ENCODE measurements at regions not wholly inside any gene's neighbourhood (a gene's known extent, or its start where the extent isn't known, plus 50 kb on each side); places are given as distances from the start of the nearest gene placed in this dataset.

DNA sequence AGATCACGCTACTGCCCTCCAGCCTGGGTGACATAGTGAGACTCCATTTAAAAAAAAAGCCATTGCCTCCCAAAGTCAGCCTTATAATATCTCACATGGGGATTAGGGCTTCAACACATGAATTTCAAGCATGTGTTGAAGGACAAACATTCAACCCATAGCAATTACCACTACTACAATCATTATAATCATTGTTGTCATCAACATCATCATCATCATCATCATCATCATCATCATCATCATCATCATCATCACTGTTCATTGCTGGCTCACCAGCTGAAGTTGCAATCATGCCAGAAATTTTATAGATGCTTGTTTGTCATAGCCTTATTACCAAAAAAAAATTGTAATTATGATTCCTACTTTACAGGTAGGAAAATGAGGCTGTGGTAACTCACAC is 762.9 kb downstream of the METTL15 start:
- DNase-seq = no peak

DNA sequence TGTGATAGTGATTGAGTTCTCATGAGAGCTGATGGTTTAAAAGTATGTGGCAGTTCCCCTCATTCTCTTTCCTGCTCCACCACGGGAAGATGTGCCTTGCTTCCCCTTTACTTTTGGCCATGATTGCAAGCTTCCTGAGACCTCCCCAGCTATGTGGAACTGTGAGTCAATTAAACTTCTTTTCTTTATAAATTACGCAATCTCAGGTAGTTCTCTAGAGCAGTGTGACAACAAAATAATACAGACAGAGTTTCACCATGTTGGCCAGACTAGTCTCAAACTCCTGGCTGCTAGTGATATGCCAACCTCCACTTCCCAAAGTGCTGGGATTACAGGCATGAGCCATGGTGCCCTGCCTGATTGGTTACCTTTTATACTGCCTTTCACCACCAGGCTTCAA is 755.2 kb downstream of the METTL15 start:
- no peak for DNase-seq

DNA sequence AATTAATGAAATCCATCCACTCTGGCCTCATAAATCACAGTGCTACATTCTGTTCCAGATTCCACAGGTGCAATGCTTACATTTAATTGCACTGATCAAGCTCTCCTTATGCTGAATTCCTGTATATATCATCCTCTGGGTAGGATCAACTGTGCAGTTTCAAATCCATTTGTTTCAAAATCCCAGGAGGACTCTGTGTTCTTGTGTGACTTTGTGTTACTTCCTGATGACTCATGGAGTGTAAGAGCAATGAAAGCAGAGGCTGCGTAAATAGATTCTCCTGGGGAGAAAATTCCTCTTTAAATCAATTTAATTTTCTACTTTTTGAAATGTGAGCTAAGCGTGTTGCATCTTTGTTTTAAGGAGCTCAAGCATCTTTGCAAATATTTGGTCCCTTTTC is 752.7 kb downstream of the METTL15 start:
- DNase-seq = no peak

DNA sequence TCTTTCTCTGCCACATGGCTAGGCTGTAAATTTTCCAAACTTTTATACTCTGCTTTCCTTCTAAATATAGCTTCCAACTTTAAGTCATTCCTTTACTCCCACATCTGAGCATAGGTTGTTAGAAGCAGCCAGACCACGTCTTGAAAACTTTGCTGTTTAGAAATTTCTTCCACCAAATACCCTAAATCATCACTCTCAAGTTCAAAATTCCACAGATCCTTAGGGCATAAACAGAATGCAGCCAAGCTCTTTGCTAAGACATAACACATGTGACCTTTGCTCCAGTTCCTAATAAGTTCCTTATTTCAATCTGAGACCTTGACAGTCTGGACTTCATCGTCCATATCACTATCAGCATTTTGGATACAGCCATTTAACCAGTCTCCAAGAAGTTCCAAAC is 749.9 kb downstream of the METTL15 start:
- no peak for DNase-seq

DNA sequence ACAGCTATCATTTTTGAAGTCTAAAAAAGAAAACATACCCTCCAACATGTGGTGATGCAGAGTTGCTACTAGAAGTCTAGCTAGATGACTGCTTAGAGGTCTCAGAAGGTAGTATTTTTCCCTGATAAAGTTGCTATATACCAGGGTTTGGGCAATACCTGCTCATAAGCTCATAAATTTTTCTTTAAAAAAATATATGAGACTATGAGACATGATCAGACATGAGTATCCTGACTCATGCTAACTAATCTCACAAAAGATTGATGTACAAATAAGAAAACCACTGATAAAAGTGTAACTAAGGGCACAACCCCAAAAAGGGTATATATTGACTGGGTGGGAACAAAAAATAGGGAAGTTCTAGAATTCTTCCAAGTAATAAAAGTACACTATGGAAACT is 740.9 kb downstream of the METTL15 start:
- DNase-seq = no peak

DNA sequence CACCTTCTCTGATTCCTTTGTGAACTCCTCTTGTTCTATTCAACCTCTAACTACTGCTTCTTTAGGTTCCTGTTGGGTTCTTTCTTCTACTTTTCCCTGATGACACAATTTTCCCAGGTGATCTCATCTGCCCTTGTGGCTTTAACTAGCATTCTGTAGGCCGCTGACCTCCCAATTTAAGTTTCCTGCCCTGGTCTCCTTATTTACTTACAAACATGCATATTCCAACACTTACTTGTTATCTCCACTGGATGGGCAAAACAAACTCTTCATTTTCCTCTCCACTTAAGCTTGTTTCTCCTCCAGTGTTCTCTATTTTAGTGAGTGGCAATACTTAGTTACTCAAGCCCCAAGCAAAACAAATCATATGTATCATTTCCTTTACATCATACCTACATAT is 734.5 kb downstream of the METTL15 start:
- DNase-seq = no peak

DNA sequence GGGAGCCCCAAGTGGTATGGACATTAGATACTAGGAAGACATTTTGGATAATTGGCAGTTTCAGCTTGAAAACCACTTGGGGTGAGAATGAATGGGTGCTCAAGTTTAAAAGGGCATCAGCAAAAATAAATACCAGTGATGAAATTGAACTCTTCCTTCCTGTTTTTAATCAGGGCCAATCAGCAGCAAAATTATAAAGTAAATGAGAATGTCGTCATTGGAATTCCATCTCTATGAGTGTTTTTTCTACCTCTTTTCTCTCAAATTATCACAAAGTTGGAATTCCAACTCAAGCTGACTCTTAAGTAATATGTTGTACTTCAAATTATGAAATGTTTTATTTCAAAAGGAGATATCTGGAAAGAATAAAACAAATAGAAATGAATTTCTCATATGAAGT is 730.6 kb downstream of the METTL15 start:
- no peak for DNase-seq

DNA sequence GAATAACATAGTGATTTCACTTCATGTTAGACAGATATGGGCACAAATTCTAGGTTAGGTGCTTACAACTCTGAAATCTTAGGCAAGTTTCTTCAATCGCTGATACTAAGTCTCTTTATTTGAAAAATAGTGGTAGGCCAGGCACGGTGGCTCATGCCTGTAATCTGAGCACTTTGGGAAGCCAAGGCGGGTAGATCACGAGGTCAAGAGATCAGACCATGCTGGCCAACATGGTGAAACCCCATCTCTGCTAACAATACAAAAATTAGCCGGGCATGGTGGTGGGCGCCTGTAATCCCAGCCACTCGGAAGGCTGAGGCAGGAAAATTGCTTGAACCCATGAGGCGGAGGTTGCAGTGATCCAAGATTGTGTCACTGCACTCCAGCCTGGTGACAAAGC is 729.4 kb downstream of the METTL15 start:
- no peak for DNase-seq

DNA sequence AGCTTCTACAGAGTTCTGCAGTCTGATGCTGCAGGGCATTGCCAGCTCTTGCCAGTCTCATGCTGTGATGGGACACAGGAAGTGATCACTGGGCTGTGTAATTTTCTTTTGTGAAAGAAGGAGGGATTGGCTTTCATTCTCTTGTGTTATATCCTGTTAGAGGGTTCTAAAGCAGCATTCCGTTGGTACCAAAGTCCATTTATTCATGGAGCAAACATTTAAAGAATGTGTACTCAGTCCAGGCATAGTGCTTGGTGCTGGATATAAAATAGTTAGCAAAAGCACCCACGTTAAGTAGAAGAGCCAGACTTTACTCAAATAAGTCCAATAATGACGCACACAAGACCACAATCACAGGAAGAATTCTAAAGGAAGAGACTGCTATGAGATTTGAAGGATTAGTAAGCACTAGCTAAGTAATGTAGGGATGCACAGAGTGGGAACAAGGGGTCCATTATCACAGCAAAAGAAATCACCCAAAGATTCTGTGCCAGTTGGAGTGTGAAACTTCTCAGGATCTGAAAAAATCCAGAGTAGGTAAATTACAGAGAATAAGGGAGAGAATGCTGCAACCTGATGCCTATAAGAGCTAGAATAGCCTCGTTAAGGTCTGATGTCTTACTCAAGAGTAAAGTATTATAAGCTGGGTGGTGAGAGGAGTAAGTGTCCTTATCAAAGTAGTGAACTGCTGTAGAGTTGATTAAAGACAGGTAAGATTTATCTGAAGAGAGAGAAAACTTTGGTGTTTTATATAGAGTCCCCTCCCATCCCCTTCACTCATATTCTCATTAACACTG is 728.3 kb downstream of the METTL15 start:
- DNase-seq = no peak

DNA sequence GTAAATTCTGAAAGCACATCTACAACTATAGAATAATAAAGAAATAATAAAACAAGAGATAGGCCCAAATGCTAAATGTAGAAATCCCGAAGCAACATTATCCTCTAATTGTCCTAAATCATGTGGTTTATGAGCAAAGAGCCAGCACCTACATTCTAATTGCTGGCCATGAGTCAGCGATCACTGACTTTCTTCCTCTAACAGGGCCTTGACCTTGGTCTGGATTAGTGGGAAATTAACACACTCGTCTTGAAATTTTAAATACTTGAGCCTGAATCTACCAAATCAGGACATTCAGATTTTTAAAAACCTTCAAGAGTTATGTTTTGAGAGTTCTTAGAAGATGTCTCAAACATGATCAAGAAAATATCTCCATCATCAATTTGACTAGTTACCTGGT is 727.6 kb downstream of the METTL15 start:
- no peak for DNase-seq

DNA sequence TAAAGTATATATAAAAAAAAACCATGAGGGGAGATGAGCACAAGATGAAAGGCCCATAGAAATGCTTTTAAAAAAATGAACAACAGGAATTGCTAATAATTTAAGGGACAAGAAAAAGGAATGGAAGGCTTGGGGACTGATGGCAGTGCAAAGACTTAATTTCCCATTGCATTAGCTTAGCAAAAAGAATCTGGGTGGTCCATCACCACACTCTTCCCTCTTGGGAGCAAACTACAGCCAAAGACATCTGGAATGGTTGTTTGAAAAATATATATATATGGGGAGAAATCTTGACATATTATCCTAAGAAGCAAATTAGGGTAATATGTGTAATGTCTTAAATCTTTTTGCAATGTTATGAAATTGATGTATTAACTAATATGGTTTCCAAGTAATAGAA is 727.1 kb downstream of the METTL15 start:
- no peak for DNase-seq

DNA sequence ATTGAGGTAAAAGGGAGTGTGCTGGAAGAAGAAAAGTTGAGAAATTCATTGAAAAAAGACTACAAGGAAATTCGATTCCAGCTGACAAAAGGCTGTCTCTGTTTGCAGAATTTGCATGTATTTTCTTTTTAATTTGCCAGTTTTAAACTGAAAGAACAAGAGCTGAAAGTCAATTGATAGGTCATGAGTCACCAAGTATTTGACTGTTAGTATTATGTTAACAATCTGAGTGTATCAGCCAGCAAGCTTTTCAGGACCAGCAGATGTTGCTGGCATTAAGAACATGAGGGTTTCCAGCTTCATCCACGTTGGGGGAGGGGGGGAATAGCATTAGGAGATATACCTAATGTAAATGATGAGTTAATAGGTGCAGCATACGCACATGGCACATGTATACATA is 726.7 kb downstream of the METTL15 start:
- no peak for DNase-seq

DNA sequence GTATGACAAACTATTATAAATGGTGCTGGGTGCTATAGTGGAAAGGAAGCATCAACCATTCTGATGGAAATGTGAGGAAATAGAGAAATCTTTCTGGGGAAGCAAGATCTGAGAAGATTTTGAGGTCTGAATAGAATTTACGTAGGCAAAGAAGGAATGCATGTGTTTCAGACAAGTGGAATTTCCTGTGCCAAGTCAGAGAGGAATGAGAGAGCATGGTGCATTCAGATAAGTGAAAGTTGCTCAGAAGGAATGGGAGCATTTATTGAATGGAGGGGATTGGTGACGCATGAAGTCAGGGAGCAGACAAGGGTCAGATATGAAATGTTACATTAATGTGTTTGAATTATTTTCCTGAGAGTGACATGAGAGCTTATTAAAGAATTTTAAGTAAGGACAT is 725.5 kb downstream of the METTL15 start:
- DNase-seq = no peak

DNA sequence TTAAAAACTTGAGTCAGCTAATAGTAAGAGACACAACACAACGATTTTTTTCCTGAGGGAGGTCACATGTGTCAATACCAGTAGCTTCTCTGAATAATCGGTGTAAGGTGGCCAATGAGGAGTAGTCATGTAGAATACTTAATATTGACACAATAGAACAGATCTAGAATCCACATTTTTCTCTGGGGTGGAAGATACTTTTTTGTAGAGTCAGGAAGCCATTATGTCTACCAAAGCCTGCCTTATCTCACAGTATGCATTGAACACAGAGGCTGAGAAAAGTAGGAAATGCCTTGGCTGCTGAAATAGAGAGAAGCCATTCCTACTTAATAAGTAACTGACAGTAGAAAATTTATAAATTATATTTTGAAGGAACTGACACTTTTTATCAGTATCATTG is 725.0 kb downstream of the METTL15 start:
- DNase-seq = no peak

DNA sequence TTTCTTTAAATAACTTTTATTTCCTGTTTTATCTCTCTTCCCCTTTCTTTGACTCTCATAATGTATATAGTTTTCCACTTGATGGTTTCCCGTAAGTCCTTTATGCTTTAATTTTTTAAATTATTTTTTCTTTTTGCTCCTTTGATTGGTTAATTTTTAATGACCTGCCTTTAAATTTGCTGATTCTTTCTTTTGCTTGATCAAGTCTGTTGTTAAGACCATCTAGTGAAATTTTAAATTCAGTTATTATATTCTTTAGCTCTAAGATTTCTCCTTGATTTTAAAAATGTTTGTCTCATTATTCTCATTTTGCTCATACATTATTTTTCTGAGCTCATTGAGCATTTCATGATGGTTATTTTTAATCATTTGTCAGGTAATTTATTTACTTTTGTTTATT is 718.6 kb downstream of the METTL15 start:
- DNase-seq = no peak

DNA sequence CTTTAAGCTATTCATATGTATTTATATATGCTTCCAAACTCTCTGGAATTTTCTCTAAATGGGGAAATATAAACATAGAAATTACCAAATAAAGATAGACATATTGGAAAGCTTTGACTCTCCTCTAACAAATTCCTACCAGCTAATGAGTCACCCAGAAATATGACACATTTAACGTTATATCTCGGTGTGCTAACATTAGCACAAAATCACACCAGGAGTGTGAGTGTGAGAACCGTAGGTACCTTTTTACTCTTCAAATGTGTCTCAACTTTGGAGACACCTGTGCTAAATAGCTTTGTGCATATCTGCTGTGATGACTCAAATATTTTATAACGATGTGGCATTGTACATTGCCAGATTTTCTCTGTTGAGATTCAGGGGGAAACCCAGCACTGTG is 714.4 kb downstream of the METTL15 start:
- DNase-seq = no peak

DNA sequence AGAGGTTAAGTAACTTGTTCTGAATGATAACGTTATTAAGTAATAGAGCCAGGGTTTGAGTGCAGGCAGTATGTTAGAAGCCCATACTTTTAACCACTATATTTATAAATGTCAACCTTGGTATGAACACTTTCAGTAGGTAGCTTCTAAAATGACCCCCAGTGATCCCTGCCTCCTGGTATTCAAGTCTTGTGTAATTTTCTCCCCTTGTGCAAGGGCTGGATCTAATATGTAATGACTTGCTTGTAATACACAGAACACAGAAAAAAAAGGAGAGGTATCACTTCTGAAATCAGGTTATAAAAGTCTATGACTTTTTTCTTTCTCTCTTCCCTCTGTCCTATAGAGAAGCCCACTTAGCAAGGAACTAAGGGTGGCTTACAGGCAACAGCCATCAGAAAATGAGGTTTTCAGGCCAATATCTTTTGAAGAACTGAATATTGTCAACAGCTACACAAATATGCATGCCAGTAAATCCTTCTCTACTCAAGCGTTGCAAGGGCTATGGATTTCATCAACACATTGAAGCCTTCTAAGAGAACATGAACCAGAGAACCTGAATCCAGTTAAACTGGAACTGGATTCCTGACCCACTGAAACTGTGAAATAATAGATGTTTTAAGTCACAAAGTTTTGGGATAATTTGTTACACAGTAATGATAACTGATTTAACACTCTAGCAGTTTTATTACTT is 712.3 kb downstream of the METTL15 start:
- no peak for DNase-seq

DNA sequence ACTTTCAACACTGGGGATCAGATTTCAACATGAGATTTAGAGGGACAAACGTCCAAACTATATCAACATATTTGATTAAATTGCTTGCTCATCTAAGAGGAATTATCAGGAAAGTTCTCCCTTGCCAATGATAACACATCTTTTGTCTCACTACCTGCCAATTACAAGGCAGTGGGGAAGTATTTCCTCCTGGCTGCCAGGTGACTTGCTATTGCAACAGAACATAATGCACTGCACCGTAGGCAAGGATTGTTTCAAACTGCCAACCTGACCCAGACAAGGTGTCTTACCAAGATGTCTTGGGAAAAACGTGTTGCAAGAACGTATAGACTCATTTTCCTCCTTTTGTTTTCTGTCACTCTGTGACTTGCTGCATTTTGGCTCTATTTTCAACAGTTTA is 711.6 kb downstream of the METTL15 start:
- DNase-seq = no peak

DNA sequence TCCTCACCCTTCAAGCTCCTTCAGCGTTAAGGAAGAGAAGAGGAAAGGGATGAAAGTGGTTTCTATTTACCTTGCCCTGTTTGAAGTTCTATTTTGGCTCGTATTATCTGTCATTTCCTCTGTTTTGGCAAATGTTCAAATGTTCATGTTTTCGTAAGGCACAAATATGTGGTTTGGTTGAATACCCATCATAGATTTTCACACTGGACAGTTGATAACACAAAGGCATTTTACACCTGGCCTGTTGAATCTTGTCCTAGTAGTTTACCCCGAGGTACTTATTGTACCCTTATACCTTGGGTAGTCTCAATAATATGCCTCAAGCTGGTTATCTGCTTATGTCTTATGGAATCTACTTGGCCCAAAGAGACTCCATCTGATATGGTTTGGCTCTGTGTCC is 706.9 kb downstream of the METTL15 start:
- DNase-seq = no peak

DNA sequence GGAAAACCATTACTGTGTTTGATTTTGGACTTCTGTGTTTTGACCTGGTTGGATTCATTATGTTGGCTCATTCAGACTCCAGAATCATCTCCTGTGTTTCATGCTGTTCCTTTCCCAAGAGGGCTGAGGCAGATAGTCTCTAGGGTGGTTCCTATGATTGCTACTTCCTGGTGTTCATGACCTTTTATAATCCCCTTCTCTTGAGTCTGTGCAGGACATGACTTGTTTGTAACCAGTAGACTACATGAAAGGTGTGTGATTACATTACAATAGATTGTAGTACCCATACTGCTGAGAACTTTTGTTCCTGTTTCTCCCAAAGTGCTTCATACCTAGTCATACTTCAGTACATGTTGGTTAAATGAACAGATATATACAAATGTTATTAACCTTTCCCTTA is 700.6 kb downstream of the METTL15 start:
- no peak for DNase-seq

DNA sequence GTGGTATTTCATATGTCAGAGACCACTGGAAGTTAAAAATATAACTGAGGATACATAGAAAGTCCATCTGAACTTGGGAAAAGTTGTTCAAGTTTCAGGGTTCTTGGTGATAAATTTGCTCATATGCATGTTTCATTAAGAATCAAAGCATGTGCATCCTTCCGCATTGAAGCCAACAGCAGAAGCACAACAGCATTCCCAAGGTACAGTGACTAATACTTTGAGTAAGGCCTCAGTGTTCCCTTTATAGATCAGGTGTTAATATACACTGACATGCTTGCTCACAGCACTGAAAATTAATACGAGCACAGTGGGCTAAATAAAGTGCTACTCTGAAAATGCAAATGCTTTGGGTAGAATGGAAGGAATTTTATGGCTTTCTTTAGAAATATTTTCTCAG is 691.1 kb downstream of the METTL15 start:
- DNase-seq = no peak

DNA sequence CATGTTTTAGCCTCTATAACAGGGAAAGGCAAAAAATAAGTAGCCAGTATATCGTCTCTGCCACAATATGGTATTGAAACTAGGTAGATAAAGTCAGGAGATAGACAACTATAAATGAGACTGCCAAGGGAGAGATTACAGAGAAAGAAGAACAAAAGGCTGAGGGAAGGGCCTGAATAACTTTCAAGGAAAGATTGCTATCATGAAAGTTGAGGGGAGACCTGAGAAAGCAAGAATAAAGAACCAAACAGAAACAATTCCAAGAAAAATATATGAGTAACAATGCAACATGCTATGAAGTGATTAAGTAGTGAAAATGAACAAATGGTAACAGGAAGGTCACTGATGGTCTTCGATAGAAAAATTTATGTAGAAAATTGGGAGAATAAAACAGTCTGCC is 690.1 kb downstream of the METTL15 start:
- no peak for DNase-seq

DNA sequence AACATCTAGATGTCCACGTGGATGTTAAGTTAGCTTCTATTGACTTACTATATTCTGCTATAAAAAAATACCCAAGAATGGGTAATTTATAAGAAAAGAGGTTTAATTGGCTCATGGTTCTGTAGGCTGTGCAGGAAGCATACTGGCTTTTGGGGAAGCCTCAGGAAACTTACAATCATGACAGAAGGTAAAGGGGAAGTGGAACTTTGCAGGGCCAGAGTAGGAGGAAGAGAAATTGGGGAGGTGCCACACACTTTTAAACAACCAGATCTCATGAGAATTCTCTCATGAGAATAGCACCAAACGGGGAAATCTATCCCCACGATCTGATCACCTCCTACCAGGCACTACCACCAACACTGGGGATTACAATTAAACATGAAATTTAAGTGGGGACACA is 689.3 kb downstream of the METTL15 start:
- no peak for DNase-seq

DNA sequence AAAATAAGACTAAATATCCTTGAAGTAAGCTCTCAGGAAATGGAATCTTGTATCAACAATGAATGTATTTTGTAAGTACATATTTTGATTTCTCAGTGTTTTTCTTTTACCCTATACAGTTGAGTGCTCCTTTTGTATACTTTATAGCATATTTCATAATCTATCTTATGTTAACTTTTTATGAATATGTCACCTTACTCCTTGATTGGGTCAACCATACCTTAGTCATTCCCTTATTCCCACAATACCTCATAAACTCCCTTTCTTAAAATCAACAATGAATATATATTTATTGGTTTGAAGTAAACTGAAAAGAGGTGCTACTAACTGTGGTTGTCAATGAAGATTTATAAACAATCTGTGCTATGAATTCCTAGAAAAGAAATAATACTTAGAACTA is 686.2 kb downstream of the METTL15 start:
- DNase-seq = no peak

DNA sequence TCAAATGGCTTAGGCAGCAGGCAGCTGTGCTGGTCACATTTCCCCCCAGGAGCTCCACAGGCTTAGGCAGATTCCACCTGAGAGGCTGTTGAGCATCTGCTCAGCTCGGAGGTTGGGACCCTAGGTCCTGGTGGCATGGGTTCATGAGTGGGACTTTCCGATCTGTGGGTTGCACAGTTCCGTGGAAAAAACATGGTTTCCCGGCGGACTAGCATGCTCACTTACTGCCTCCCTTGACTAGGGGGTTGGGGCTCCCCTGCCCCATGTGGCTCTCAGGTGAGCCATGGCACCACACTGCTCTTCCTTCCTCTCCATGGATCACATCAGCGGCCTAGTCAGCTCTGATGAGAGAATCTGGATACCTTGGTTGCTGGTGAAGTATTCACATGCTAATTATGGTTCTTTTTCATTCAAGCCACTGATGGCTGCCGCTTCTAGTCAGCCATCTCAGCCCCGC is 685.1 kb downstream of the METTL15 start:
- no peak for DNase-seq
